HG03520 (cell line): ENCODE measurements at regions not wholly inside any gene's neighbourhood (a gene's known extent, or its start where the extent isn't known, plus 50 kb on each side); places are given as distances from the start of the nearest gene placed in this dataset.

ENCODE experiments used
- ATAC-seq: cut with Tn5 transposase; IDR thresholded peaks from one replicate; pipeline ENCODE4 v1.9.1; 2021; ENCODE audit warnings: mild to moderate bottlenecking, moderate library complexity; ENCODE audit not compliant: unreplicated experiment

DNA sequence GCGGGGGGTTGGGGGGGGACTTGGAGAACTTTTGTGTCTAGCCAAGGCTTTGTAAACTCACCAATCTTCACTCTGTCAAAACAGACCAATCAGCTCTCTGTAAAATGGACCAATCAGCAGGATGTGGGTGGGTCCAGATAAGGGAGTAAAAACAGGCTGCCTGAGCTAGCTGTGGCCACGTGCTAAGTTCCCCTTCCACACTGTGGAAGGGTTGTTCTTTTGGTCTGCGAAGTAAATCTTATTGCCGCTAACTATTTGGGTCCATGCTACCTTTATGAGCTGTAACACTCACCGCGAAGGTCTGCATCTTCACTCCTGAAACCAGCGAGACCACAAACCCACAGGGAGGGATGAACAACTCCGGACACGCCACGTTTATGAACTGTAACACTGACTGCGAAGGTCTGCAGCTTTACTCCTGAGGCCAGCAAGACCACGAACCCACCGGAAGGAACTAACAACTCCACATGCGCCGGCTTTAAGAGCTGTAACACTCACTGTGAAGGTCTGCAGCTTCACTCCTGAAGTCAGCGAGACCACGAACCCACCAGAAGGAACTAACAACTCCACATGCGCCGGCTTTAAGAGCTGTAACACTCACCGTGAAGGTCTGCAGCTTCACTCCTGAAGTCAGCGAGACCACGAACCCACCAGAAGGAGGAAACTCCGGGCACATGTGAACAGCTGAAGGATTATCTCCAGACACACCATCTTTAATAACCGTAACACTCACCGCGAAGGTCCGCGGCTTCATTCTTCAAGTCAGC, 186.6 kb downstream of the ID4 start:
- peak; percentile 84 for ATAC-seq

DNA sequence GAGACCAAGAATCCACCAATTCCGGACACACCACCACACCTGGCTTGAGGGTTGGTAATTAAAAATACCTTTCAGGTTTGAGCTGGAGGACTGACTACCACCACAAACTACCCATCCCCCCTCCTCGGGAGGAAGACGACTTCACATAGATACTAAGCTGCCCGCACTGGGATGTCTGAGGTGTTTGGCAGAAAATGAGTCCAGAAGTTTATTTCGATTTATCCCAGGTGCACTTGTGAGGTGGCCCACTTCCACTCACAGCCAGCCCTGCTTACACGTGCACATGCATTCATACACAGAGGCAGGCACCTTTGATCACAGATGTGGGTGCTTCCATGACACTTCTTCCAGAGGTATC, 187.1 kb downstream of the ID4 start:
- ATAC-seq = peak; percentile 12

DNA sequence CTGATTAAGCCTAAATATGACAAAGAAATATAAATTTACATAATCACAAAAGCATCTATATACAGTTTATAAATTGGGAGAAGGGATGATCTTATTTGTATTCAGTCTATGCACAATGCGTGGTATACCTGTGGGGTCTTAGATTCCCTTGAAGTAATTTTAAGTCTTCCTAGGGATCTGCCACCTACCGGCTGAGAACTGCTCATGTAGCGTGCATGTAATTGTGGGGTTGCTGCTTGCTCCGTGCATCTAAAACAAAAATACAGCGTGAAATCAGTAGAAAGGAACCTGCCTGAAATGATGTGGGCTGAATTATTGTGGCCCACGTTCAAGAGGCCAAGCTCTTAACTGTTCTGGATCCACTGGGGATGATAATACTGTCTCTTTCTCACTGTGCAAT, 187.3 kb downstream of the MBOAT1 start:
- no peak for ATAC-seq

DNA sequence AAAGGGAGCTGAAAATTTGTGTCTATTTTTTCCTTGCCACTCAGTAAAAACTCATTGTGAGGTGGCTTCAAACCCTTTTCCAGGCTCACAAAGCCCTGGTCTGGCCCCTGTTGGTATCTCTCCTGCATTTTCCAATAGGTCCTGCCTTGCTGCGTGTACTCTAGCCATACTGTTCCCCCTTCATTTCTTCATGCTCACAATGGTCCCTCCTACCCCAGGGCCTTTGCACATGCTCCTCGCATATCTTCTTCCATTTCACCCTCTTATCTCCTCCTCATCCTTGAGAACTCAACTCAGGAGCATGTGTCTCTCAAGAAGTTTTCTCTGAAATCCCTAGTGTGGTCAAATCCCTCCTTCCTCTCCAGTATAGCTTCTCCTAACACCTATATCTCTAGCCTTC, 186.6 kb downstream of the MBOAT1 start:
- no peak for ATAC-seq

DNA sequence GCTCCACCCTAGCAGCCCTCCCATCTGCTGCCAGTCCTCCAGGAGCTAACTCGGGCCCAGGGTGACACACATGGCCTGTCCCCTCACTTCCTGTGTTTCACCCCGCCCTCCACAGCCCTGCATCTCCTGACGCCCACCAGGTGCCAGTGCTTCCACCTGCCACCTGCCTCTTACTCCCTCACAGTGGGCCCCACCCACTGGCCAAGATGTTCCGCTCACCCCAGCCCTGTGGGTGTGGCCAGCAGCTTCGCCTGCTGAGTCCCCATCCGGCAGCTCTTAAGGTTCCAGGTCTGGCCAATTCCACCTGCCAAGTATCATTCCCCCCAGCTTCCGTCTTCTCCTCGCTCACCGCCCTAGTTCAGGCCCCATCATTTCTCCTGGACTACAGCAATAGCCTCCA, 184.1 kb downstream of the MBOAT1 start:
- ATAC-seq = no peak

DNA sequence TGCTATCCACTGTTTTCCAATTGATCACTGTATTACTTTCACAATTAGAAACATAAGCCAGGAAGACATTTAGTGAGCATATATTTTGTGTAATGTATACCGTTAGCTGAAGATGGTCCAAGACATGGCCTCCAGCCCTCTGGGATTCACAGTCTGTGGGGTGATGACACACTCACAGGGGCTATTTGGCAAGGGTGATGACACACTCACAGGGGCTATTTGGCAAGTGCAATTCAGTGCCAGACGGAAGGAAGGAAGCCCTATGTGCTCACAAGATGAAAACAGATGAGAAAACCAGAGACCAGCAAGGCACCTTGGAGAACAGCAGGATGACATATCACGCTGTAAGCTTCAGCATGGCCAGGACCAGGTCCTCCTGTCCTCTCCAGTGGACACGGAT, 183.7 kb downstream of the MBOAT1 start:
- ATAC-seq = no peak

DNA sequence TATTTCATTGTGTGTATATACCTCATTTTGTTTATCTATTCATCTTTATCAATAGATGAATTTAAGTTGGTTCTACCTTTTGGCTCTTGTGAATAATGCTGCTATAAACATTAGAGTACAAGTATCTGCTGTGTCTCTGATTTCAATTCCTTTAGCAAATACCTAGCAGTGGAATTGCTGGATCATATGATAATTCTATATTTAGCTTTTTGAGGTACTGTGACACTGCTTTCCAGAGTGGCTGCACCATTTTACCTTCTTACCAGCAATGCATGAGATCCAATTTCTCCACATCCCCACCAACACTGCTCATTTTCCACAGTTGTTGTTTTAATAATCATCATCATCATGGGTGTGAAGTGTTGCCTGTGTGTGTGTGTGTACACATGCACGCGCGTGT, 182.3 kb downstream of the MBOAT1 start:
- ATAC-seq = no peak

DNA sequence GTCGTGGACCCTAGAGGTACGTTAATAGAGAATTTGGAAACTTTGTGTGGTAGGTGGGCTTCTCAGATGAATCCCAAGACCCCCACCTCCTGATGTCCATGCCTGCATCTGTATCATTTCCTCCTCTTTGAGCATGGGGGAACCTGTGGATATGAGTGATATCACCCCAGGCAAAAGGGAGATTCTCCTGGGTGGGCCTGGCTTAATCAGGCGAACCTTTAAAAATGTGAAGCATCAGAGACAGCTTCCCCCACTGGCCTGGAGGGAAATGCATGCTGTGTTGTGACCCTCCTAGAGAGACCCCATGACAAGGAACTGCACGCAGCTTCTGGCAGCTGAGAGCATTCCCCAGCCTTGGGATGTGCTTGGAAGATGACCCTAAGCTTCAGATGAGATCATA, 180.9 kb downstream of the MBOAT1 start:
- ATAC-seq = no peak

DNA sequence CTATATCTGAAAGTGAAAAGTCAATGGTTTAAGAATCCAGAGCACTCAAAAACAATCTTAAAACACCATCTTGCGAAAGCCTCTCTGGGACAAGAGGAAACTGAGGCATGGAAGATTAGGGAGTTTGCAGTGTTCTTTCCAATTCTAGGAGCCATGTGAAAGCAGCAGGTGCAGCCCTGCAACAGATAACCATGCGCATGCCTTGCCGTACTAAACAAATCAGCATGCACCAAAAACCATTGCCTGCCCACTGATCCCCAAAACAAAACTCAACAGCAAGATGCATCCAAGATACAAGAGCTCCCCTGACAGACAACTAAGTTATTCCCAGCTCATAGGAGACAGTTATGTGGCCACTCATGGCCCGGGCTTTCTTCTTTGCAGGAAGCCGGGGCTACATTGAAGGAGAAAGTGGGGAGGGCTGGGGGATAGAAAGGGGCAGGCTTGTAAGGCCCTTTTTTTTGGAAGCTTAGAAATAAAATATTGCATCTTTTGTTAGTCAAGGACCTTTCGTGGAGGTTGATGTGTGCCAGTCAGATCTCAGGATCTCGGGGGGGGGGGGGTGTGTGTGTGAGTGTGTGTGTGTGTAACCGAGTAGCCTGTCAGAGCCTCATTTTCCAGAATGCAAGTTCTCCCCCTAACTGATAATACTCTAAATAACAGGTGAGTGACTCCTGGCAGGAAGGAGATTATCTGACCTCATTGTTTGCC, 178.4 kb downstream of the MBOAT1 start:
- ATAC-seq = no peak

DNA sequence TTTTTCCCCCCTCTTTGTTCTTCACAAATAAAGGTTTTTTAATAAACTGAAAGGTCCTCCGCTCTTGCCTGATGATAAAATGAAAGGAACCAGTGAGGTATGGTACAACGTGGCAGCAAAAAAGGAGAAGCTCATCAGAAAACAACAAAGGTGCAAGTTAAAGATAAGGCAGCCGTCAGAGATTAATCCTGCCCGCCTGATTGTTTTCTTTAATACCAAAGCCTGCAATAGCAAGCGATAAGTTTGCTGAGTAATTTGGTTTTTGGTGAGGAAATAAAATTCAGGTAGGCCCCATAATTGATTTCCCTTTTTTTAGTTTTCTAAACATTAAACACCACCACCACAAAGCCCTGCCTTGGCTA, 177.9 kb downstream of the MBOAT1 start:
- no peak for ATAC-seq

DNA sequence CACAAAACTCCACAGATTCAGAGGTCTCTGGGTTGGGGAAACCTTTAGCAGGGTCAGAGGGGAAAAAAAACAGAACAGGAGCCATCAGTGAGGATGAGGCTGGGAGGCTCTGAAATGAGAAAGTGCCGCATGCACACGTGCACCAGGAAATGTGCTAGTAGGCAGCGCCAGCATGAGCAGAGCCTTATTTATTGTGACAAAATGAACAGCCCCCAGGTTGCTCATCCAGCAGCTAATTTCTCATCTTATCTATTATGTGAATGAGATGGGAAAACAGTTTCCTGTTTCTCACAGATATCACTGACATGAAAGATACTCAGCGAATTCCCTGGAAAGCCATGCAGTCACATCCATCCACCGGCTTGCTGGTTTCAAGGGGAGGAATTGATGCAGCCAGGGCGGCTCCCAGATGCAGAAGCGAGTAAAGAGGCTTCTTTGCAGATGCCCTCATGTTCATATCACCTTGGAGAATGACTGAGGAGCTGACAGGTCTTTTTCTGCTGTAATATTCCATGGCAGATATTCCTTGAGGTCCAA, 176.1 kb downstream of the MBOAT1 start:
- no peak for ATAC-seq

DNA sequence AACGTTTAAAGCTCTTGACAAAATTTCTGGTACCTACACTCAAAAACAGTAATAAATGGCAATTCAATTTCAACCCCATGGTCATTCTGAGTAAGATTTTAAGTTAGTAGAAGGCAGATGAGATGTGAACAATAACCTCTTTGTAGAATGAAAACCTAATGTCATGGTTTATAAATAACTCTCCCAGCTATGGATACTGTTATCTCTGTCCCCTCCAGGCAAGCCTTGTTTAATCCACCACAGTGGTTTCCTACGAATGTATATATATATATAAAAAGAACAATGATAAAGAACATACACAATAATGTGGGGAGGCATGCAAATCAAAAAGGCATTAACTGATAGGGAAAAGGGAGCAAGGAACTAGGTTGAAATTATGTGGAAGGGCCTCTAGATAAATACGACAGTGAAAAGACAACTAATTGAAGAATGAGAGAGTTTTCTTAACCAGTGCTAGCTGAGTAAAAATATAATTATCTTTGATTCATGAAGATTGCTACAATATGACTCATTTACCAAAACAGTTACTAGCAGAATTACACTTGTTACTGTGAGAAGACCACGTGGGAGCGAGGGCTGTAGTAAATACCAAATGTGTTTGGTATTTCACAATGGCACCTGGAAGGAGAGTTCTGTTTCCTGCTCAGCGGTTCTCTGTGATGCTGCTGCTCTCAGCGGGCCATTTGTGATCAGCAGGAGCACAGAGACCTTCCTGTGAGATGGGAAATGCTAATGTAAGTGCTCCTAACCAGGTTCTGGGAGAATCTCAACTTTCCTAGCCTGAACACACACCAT, 173.7 kb downstream of the MBOAT1 start:
- no peak for ATAC-seq

DNA sequence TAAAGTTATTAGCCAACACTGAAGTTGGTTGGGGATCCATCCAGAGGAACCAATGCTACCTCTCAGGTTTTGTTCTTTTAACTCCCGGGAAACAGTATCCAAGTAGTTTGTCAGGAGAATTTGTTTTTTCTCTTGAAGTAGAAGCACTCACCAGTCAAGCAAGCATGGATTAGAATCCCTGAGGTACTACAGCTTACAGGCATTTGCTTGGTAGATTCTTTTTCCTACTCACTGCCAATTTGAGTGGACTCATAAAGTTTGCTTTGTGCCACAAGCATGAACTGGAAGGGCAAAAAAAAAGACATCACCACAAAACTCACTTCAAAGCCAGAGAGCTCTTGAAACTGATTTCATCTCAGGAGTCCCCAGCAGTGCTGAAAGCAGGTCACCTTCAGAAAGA, 167.4 kb downstream of the MBOAT1 start:
- no peak for ATAC-seq
